ENCODE measurements at regions not wholly inside any gene's neighbourhood (a gene's known extent, or its start where the extent isn't known, plus 50 kb on each side); places are given as distances from the start of the nearest gene placed in this dataset.

DNA sequence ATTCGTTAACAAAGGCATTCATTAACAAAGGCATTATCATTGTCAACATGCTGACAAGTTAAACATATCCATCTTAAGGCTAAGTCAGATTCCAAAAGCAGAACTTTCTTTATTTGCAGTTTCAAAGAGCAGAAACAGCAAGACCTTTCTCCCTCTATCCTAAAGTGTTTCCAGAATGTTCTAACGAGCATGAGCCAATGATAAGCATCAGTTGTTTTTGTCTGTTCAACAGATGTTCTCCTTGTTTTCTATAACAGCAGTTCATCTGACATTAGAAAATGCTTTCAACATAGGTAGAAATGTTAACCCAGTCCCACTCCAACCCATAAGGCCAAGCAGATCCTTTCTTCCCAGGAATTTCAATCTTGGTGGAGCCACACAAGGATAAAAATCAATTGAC is 77.6 kb upstream of the POMGNT2 start:
- no peak for DNase-seq (ENCODE audit: low read depth)

DNA sequence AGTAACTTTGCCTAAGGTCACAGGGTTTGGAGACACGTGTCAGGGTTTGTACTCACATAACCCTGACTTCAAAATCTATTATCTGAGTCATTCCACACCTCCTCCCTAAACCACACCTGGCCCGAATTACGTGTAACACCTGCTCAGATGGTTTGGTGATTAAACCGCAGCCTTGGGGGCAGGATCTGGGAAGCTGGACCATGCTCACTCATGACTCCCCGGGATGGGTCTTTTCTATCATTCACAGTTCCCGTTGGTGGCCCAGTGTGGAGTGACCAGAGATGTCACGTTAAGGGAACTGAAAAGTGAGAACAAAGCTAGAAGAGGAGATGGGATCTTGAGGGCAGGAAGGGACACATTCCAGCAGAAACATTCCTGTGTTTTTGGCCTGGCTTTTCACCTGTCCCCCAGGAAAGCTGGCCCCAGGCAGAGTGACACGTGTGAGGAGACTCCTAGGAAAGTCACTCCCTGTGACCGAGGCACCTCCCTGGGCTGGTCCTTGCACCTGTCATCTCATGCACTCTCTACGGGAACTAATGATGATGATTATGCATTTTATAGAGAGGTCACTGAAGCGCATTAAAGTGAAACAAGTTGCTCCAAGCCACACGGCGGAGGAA is 75.4 kb upstream of the POMGNT2 start:
- DNase-seq (ENCODE audit: low read depth), result no peak

- no peak for DNase-seq (ENCODE audit: low read depth)
Measured at GRCh38 chr3:43180694-43181093, 74.8 kb upstream of the POMGNT2 start.

DNA sequence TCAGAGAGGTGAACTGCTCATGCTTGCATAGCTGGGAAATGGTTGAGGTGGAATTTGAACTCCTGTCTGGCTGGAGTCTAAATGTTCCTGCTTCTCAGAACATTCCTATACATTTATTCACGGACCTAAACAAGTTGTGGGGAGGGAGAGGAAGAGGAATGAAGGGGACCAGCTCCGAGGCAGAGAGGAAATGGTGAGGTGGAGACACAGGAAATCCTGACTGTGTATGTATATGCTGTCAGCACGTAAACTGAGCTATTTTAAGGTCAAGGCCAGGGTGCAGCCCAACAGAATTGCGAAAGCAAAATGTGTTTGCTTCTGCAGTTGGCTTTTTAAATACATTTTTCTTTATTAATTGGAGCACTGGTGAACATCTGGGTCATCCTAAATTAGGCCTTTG is 74.1 kb upstream of the POMGNT2 start:
- no peak for DNase-seq (ENCODE audit: low read depth)

- DNase-seq (ENCODE audit: low read depth), result no peak
Measured at GRCh38 chr3:43178891-43179366, 73.0 kb upstream of the POMGNT2 start.

DNA sequence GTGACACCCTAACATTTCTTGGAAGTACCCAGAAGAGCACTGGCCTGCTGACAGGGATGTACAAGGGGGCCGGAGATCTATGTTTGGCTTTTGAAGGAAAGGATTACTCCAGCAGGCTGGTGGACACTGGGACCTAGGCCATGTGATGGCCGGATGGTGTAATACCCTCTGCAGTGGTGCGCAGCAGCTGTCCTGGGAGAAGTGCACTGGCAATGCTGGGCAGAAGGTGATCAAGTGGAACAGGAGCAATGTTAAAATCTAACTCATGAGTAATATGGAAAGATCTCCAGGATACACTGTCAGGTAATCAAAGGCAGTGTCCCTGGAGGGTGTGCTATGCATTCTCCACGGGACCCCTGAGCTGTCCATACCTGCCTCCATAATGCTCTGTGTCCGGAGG is 71.2 kb upstream of the POMGNT2 start:
- no peak for DNase-seq (ENCODE audit: low read depth)

DNA sequence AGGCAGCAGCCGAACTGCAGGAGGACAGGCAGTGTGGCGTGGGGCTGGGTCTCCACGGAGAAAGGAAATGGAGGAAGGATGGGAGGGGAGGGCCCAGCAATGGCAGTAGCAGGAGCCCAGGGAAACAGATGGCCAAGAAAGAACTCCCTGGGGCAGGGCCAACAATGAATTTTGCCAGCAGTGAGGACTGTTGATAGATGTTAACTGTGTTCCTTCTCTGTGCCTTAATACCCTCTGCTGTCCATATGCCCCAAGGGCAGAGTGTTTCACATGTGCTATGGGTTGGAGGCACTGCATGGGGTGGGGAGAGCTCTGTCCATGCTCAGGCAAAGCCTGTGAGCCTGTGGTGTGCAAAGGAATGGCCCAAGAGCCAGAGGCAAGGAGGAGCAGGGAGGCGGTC is 70.8 kb upstream of the POMGNT2 start:
- DNase-seq (ENCODE audit: low read depth), result peak; percentile 8

- DNase-seq (ENCODE audit: low read depth), result no peak
Measured at GRCh38 chr3:43175541-43175940, 69.7 kb upstream of the POMGNT2 start.

DNA sequence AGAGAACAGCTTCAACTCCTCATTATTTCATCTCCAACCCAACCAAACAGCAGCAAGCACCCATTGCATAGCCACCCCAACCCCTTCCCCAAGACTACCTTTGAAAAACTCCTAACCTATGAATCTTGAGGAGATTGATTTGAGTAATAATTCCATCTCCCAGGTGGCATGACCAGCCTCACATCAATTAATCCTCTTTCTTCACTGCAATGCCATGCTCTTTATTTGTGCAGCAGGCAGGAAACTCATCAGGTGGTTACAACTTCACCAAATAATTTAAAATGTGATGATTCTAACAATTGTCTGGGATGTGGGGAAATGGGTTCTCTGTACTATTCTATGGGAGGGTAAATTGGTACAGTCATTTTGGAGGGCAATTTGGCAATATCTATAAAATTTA is 68.1 kb upstream of the POMGNT2 start:
- DNase-seq (ENCODE audit: low read depth), result no peak

- DNase-seq (ENCODE audit: low read depth), result peak; percentile 66
Measured at GRCh38 chr3:43171748-43172147, 65.9 kb upstream of the POMGNT2 start.

DNA sequence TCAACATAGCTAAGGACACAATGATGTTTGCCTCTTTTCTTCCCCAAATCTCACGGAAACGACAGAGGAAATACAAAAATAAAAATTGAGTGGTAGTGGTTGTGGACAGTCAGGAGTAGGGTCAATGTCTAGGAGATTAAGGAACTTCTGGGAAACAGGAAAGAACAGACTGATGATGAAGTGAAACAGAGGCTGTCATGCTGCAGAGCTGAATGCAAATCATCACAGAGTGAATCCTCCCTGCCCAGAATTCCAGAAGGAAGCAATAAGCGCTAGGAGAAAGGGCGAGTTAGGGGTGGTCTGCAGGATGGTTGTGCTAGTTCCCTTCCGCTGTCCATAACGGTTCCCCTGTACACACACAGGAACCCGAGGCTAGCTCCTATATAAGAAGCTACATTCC is 64.7 kb upstream of the POMGNT2 start:
- no peak for DNase-seq (ENCODE audit: low read depth)

DNA sequence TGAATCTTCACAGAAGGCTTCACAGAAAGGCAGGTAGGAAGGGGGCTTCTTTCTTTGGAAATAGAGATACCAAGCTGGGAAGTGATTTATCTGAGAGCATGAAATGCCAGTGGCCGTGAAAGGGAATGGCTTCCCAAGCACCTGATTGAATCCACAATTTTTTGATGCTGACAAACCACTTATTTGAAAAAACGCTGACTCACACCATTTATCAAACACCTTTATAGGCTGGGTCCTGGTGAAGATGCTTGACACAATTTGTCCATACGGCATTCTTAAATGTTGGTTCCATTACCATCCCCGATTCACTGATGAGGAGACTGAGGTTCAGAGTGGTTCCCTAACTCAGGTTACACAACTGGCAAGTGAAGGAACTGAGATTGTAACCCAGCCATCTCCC is 64.1 kb upstream of the POMGNT2 start:
- no peak for DNase-seq (ENCODE audit: low read depth)

- DNase-seq (ENCODE audit: low read depth), result no peak
Measured at GRCh38 chr3:43166406-43166805, 60.5 kb upstream of the POMGNT2 start.

DNA sequence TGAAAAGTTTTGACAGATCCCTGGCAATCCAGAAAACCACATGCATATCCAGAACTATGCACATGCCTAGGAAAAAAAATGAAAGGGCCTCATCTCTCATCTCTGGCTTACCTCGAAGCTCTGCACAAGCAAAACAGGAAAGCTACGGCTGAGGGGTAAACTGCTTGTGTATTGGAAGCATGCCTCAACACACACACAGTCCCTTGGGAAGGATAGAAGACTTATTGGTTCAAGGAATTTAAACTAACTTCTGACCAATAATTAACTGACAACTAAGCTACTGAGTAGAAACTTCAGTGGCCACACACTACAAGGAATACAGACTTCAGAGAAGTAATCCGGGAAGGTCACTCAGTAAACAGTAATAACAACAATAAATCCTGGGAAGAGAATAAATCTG is 59.9 kb upstream of the POMGNT2 start:
- no peak for DNase-seq (ENCODE audit: low read depth)

DNA sequence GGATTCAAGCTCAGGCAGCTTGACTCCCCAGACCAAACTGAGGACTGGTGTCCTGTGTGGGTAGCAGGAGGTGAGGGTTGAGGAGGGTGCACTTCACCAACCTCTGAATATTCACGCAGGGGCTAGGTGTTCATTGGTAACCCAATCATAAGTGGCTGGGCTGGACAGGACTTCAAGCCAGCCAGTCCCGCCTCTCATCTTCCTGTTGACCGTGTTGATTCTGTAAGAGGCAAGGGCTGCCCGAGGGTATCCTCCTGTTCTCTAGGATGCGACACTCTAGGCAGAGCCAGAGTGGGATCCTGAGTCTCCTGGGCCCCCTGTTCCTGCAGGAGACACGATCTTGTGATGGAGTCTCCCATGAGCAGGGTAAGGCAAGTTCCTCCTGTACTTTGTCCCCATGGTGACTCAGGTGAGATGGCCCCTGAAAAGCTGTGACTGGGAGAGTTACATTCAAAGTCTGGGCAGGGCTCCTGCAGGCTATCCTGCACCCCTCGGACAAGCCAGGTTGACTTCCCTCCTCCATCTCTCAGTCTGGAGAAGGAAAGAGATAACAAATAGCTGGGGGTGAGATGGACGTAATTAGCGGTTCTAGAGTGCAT is 58.1 kb upstream of the POMGNT2 start:
- no peak for DNase-seq (ENCODE audit: low read depth)

- DNase-seq (ENCODE audit: low read depth), result peak; percentile 69
Measured at GRCh38 chr3:43162230-43163084, 56.6 kb upstream of the POMGNT2 start.

- no peak for DNase-seq (ENCODE audit: low read depth)
Measured at GRCh38 chr3:43161684-43162229, 55.9 kb upstream of the POMGNT2 start.

DNA sequence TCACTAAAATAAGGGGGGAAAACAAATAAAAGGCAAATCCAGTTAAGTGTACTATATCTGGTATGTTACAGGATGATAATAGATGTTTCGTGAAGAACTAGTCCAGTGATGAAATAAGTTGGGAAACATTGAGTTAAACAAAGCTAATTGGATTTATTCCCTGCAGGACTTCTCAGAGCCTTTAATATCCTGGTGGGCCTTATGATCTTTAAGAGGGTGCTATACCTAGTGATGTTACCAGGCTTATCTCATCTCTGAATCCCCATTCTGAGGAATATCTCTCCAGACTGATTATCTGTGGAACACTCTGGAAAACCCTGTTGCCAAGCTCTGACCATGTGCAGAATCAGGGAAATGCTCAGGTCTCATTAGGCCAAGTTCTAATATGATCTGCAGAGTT is 54.8 kb upstream of the POMGNT2 start:
- no peak for DNase-seq (ENCODE audit: low read depth)

DNA sequence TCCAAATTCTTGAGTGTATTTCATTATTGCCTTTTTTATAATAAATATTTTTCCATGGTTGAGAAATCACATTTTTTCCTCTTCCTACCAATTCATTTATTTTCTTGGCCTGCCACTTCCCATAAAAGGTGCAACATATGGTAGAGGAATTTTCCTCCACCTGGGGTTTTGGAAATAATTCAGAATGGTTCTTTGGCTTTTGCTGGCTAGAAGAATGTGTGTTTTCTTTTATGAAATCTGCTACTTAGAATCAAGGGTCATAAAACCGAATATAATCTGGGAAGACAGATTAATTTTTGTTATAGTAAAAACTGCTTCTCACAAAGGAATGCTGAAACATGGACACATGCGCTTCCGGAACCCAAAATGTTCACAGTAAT is 54.0 kb upstream of the POMGNT2 start:
- DNase-seq (ENCODE audit: low read depth), result no peak

GRCh38 chr3:43159131-43159875 is 53.4 kb upstream of the POMGNT2 start:
- no peak for DNase-seq (ENCODE audit: low read depth)

- no peak for DNase-seq (ENCODE audit: low read depth)
Measured at GRCh38 chr3:43156812-43157455, 51.1 kb upstream of the POMGNT2 start.
